ENCODE measurements at regions not wholly inside any gene's neighbourhood (a gene's known extent, or its start where the extent isn't known, plus 50 kb on each side); places are given as distances from the start of the nearest gene placed in this dataset.

DNA sequence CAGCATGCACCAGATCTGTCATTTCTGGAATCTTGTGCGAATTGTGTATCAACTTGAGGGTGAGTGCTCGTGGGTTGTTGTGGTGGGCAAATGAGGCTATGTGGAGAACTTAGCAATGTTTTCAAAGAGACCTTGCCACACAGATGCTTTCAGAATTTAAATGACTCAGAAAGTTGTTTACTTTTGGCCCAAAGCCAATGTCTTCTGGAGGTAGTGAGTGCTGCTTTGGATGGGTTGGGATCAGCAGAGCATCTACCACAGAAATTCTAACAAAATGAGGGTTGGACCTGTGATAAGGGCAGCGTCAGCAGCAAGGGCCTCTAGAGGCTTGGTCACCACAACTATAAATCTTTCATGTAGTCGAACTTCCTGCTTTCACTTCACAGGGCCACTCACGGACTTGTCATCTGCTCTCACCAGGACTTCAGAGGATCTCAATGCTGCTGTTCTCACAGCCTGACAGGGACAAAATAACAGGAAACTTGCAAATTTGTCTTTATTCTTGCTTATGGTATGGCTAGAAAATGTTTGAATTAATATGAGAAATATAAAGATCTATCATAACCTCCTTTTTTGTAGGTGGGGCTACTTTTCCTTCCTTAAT is 111.4 kb downstream of the DACT1 start:
- Histone ChIP-seq H3K27ac (ENCODE audit: low read depth, low read length) (no peak overlapping the region), H3K9me2 (ENCODE audit: insufficient read depth) (no peaks in the 10 kb centered on the region), H3K9ac (ENCODE audit: low read length) (no peak overlapping the region), H3K9me3 (ENCODE audit: control insufficient read depth in 1 of 2, insufficient read depth in 1 of 2, low read depth in 1 of 2, low read length in 2 of 2) (no peaks in the 10 kb centered on the region), H3K79me2 (ENCODE audit: insufficient read depth, low read length) (no peaks in the 10 kb centered on the region), H4K20me1 (ENCODE audit: insufficient read depth) (no peaks in the 10 kb centered on the region), H3K4me1 (ENCODE audit: control insufficient read depth in 1 of 2, insufficient read depth in 2 of 2, low read length in 2 of 2) (peaks cover 24 to 52% of the 10 kb centered on the region in 2 experiments), H3K4me3 (replicated peaks in 1 of 2; ENCODE audit: low read depth in 1 of 2, low read length in 2 of 2) (no peak overlapping the region), H3K27me3 (ENCODE audit: insufficient read depth, low read length) (no peaks in the 10 kb centered on the region), H2AFZ (ENCODE audit: low read depth, low read length, poor library complexity, severe bottlenecking) (peak overlapping the region; percentile 8), H3K36me3 (ENCODE audit: control insufficient read depth in 1 of 2, insufficient read depth in 2 of 2, low read length in 2 of 2) (no peaks in the 10 kb centered on the region), H3K4me2 (ENCODE audit: low read length) (peak overlapping the region; percentile 34)
- ATAC-seq (peak; percentile 81), DNase-seq (ENCODE audit: low read depth, low spot score) (peak; percentile 76)
- intact Hi-C loops (cut with micrococcal nuclease), result no loop called here
- ChIA-PET RAD21 (ENCODE audit: low non-redundant PET in 1 of 2, low total read pairs in 2 of 2, uncharacterized antibody in 2 of 2, unreplicated experiment in 2 of 2) (no interaction called here), POLR2A (no interaction called here), CTCF (no interaction called here)
- TF ChIP-seq EGR1 (IDR thresholded peaks at IDR 0.05; ENCODE audit: low read depth) (no peak), CBX3 (IDR thresholded peaks at IDR 0.05; ENCODE audit: low read depth) (peak; percentile 7; the same call in 1 of the 2 replicates), SP1 (IDR thresholded peaks at IDR 0.05; ENCODE audit: low read depth) (peak; percentile 30), FOSL1 (IDR thresholded peaks at IDR 0.05; ENCODE audit: low read depth) (peak; percentile 45), JUND (IDR thresholded peaks at IDR 0.05) (peak; percentile 31; the same call in 1 of the 2 replicates), YY1 (IDR thresholded peaks at IDR 0.05; ENCODE audit: extremely low read depth, insufficient replicate concordance, low read depth, low read length) (no peak)
- BruUV-seq (replicated peaks), result no TSS peak

DNA sequence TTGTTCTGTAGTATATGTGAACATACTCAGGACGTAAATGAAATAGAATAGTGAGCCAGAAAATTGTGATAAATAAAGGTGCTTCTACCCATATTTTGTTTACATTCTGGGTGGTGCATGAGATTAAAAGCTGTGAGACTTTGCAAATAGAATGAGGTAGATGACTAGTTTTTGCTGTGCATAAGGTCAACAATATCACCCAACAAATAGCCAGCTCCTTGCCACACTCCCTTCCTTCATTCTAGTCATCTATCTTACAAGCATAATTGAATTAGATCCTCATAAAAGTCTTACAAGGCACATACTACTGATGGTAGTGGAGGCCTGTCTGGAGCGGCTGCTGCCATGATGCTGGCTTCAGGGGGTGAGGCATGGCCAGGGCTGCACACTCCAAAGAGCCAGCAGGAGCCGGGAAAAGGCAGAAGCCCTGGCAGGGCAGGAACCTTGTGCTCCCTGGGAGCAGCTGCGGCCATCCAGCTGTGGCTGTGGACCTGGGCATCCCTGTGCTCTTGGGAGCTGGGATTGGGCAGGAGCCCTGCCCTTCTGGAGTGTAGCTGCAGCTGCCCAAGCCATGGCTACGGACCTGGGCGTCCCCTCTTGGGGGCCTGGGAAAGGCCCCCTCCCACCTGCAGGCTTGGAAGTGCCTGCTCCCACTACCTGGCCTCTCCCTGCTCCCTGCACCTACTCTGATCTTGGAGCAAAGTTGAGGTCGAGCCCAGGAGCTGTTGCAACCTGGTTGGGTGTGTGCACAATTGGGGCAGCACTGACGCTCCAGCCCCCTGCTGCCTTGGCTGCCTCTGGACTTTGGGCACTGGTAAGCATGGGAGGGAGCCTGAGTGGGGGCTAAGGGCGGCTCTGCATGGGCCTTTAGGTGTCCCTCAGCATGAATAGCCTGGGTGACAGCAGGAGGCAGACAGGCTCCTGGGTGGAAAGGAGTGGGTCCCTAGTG is 112.8 kb downstream of the DACT1 start:
- peak overlapping the region; percentile 34; the same call in 1 of the 2 replicates for H3K4me2 ChIP-seq (ENCODE audit: low read length)
- ChIA-PET POLR2A (no interaction called here), RAD21 (ENCODE audit: low non-redundant PET in 1 of 2, low total read pairs in 2 of 2, uncharacterized antibody in 2 of 2, unreplicated experiment in 2 of 2) (no interaction called here), CTCF (no interaction called here)
- H3K27ac ChIP-seq (ENCODE audit: low read depth, low read length), result no peak overlapping the region
- no peaks in the 10 kb centered on the region for H4K20me1 ChIP-seq (ENCODE audit: insufficient read depth)
- H2AFZ ChIP-seq (ENCODE audit: low read depth, low read length, poor library complexity, severe bottlenecking), result no peak overlapping the region
- intact Hi-C loops (cut with micrococcal nuclease), result no loop called here
- no peaks in the 10 kb centered on the region for H3K9me2 ChIP-seq (ENCODE audit: insufficient read depth)
- H3K27me3 ChIP-seq (ENCODE audit: insufficient read depth, low read length), result no peaks in the 10 kb centered on the region
- ATAC-seq (no peak), DNase-seq (ENCODE audit: low read depth, low spot score) (no peak)
- H3K4me3 ChIP-seq (replicated peaks in 1 of 2; ENCODE audit: low read depth in 1 of 2, low read length in 2 of 2), result no peak overlapping the region
- H3K4me1 ChIP-seq (ENCODE audit: control insufficient read depth in 1 of 2, insufficient read depth in 2 of 2, low read length in 2 of 2), result peaks cover 24 to 50% of the 10 kb centered on the region in 2 experiments
- no peaks in the 10 kb centered on the region for H3K79me2 ChIP-seq (ENCODE audit: insufficient read depth, low read length)
- H3K9ac ChIP-seq (ENCODE audit: low read length), result no peak overlapping the region
- no peaks in the 10 kb centered on the region for H3K36me3 ChIP-seq (ENCODE audit: control insufficient read depth in 1 of 2, insufficient read depth in 2 of 2, low read length in 2 of 2)
- H3K9me3 ChIP-seq (ENCODE audit: control insufficient read depth in 1 of 2, insufficient read depth in 1 of 2, low read depth in 1 of 2, low read length in 2 of 2), result no peaks in the 10 kb centered on the region
- no TSS peak for BruUV-seq (replicated peaks)
- no peak for TF ChIP-seq EGR1 (IDR thresholded peaks at IDR 0.05; ENCODE audit: low read depth)
- TF ChIP-seq, protein P1, sequence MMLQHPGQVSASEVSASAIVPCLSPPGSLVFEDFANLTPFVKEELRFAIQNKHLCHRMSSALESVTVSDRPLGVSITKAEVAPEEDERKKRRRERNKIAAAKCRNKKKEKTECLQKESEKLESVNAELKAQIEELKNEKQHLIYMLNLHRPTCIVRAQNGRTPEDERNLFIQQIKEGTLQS (IDR thresholded peaks at IDR 0.05), result no peak
- no peak for TF ChIP-seq EZH2phosphoT487 (IDR thresholded peaks at IDR 0.05; ENCODE audit: borderline replicate concordance)
- TF ChIP-seq CBX3 (IDR thresholded peaks at IDR 0.05; ENCODE audit: low read depth), result no peak
- no peak for TF ChIP-seq EZH2 (IDR thresholded peaks at IDR 0.05)
- TF ChIP-seq ELF1 (IDR thresholded peaks at IDR 0.05; ENCODE audit: borderline replicate concordance, low read depth), result no peak
- no peak for TF ChIP-seq YY1 (IDR thresholded peaks at IDR 0.05; ENCODE audit: extremely low read depth, insufficient replicate concordance, low read depth, low read length)
- TF ChIP-seq TCF7L2 (IDR thresholded peaks at IDR 0.05; ENCODE audit: borderline replicate concordance, extremely low read depth, insufficient read depth, insufficient read length), result no peak
- TF ChIP-seq, protein P2, sequence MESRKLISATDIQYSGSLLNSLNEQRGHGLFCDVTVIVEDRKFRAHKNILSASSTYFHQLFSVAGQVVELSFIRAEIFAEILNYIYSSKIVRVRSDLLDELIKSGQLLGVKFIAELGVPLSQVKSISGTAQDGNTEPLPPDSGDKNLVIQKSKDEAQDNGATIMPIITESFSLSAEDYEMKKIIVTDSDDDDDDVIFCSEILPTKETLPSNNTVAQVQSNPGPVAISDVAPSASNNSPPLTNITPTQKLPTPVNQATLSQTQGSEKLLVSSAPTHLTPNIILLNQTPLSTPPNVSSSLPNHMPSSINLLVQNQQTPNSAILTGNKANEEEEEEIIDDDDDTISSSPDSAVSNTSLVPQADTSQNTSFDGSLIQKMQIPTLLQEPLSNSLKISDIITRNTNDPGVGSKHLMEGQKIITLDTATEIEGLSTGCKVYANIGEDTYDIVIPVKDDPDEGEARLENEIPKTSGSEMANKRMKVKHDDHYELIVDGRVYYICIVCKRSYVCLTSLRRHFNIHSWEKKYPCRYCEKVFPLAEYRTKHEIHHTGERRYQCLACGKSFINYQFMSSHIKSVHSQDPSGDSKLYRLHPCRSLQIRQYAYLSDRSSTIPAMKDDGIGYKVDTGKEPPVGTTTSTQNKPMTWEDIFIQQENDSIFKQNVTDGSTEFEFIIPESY (IDR thresholded peaks at IDR 0.05; ENCODE audit: extremely low read depth, insufficient replicate concordance, low read length), result no peak
